Naive thymus-derived CD4-positive, alpha-beta T cell (primary cell): ENCODE measurements at regions not wholly inside any gene's neighbourhood (a gene's known extent, or its start where the extent isn't known, plus 50 kb on each side); places are given as distances from the start of the nearest gene placed in this dataset.

Experiments
- ATAC-seq: fragments of 150-1000 bp; cut with Tn5 transposase; 2 replicates; pipeline ENCODE4 v1.10.0; 2021; ENCODE audit warnings: mild to moderate bottlenecking, moderate library complexity
- CTCF ChIA-PET: fragments of 350-600 bp; sonication (Branson Sonifier 250); formaldehyde crosslinking; loops from one replicate; lab custom pipeline; 2021; ENCODE audit warnings: antibody characterized with exemption; lab: Charles Lee
- POLR2A ChIA-PET: fragments of 350-600 bp; sonication (Branson Sonifier 250); formaldehyde crosslinking; loops from one replicate; lab custom pipeline; 2021; ENCODE audit warnings: antibody characterized with exemption, inconsistent platforms; lab: Charles Lee
- DNase-seq, 9 donors: peaks; one replicate each; pipeline versions ENCODE4 v3.0.0 to v3.0.0-alpha.2; 2020 to 2022; ENCODE audit warnings: mixed read lengths in 1 of 9
- H3K27ac ChIP-seq: one replicate; pipeline ENCODE4 v1.7.0; 2013; ENCODE audit warnings: mild to moderate bottlenecking, low read depth, low read length, moderate library complexity
- H3K27me3 ChIP-seq, 2 donors: one replicate each; pipeline ENCODE4 v1.7.0; 2013; ENCODE audit warnings: low read length in 2 of 2, mild to moderate bottlenecking in 2 of 2, moderate library complexity in 2 of 2; ENCODE audit not compliant: control insufficient read depth in 2 of 2, insufficient read depth in 2 of 2
- H3K36me3 ChIP-seq, 3 experiments: 1 replicate in 2 of 3; 2 replicates in 1 of 3; pipeline ENCODE4 v1.7.0; 2013; ENCODE audit warnings: low read length in 3 of 3, mild to moderate bottlenecking in 3 of 3, moderate library complexity in 1 of 3; ENCODE audit not compliant: insufficient read depth in 3 of 3, control insufficient read depth in 2 of 3
- H3K4me1 ChIP-seq, 2 donors: one replicate each; pipeline ENCODE4 v1.7.0; 2013; ENCODE audit warnings: low read length in 2 of 2, mild to moderate bottlenecking in 2 of 2, moderate library complexity in 1 of 2; ENCODE audit not compliant: control insufficient read depth in 2 of 2, insufficient read depth in 2 of 2
- H3K4me3 ChIP-seq: 2 replicates; pipeline ENCODE4 v1.7.0; 2013; ENCODE audit warnings: mild to moderate bottlenecking, low read length
- H3K9me3 ChIP-seq, 3 experiments: 1 replicate in 2 of 3; 2 replicates in 1 of 3; pipeline ENCODE4 v1.7.0; 2013; ENCODE audit warnings: low read length in 3 of 3; ENCODE audit not compliant: control insufficient read depth in 2 of 3
- H3K27ac Mint-ChIP-seq, 9 donors: one replicate each; pipeline ENCODE4 v1.8.0; 2020 to 2022; ENCODE audit warnings: mixed read lengths in 9 of 9, mild to moderate bottlenecking in 8 of 9, moderate library complexity in 5 of 9, inconsistent platforms in 2 of 9
- H3K27me3 Mint-ChIP-seq, 5 donors: one replicate each; pipeline ENCODE4 v1.8.0; 2021 to 2022; ENCODE audit warnings: mixed read lengths in 5 of 5, mild to moderate bottlenecking in 1 of 5
- H3K36me3 Mint-ChIP-seq, 5 donors: one replicate each; pipeline ENCODE4 v1.8.0; 2020 to 2022; ENCODE audit warnings: mixed read lengths in 5 of 5, mild to moderate bottlenecking in 3 of 5, inconsistent platforms in 1 of 5
- H3K4me1 Mint-ChIP-seq, 7 donors: one replicate each; pipeline ENCODE4 v1.8.0; 2020 to 2022; ENCODE audit warnings: mixed read lengths in 7 of 7, mild to moderate bottlenecking in 3 of 7, inconsistent platforms in 1 of 7
- H3K4me3 Mint-ChIP-seq, 10 donors: one replicate each; pipeline ENCODE4 v1.8.0; 2020 to 2022; ENCODE audit warnings: mild to moderate bottlenecking in 10 of 10, mixed read lengths in 10 of 10, moderate library complexity in 6 of 10, inconsistent platforms in 2 of 10
- H3K9me3 Mint-ChIP-seq, 11 donors: one replicate each; pipeline ENCODE4 v1.8.0; 2020 to 2022; ENCODE audit warnings: mixed read lengths in 11 of 11, mild to moderate bottlenecking in 4 of 11, inconsistent platforms in 1 of 11, moderate library complexity in 1 of 11
- intact Hi-C, 2 donors: fragments of 100-400 bp; cut with micrococcal nuclease; formaldehyde crosslinking; loops; one replicate each; pipeline ENCODE4 v1.15.1; 2023

DNA sequence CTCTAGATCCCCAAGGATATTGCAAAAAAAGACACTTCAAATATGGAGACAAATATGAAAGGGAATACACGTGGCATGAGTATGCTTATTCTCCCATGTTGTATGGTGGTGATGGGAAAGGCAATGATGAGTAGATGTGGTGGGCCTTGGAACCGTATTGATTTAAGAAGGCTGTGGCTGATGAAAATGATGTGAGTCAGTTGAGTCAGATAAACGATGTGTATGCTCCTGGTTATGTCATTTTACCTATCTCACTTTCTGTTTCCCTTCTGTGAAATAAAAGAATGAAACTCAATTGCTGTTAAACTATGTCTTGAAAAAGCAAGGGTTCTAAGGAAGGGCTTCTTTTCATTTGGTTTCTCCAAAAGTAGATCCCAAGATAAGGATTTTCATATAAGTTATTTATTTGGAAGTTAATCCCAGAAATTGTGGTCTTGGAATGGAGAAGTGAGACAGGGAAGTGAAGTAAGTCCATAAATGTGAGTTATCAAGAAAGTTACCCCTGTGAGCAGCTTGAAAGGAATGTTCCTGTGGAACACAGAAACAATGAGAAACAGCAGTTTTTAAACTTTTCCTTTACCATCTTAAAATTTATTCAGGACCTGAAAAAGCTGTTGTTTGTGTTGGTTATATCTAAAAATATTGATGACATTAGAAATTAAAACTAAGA is 292.0 kb downstream of the DUSP10 start:
- intact Hi-C loops, result no loop called here
- Mint-ChIP-seq H3K27me3 (peaks cover 5 to 31% (median 25%) of the 10 kb centered on the region in 5 donors), H3K4me3 (peak overlapping the region in 1 of 10 donors; percentile 21), H3K9me3 (peaks cover 0 to 8% (median 0%) of the 10 kb centered on the region in 11 donors), H3K27ac (no peak overlapping the region), H3K4me1 (peaks cover 0 to 6% (median 0%) of the 10 kb centered on the region in 7 donors), H3K36me3 (peaks cover 0 to 2% (median 0%) of the 10 kb centered on the region in 5 donors)
- no peak overlapping the region for H3K4me3 ChIP-seq
- DNase-seq (no peak), ATAC-seq (no peak)
- no peaks in the 10 kb centered on the region for H3K27me3 ChIP-seq
- POLR2A ChIA-PET, result no interaction called here
- no peak overlapping the region for H3K27ac ChIP-seq
- no peaks in the 10 kb centered on the region for H3K36me3 ChIP-seq
- H3K9me3 ChIP-seq, result no peaks in the 10 kb centered on the region
- H3K4me1 ChIP-seq, result no peaks in the 10 kb centered on the region
- CTCF ChIA-PET, result no interaction called here

DNA sequence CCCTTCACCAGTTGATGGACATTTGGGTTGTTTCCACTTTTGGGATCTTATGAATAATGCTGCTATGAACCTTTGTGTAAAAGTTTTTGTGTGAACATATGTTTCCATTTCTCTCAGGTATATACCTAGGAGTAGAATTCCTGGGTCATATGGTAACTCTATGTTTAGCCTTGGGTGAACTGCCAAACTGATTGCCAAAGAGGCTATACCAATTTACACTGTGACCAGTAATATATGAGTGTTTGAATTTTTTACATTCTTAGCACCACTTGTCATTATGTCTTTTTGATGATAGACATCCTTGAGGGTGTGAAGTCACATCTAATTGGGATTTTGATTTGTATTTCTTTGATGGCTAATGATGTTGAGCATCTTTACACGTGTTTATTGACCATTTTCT is 290.1 kb downstream of the DUSP10 start:
- CTCF ChIA-PET, result no interaction called here

DNA sequence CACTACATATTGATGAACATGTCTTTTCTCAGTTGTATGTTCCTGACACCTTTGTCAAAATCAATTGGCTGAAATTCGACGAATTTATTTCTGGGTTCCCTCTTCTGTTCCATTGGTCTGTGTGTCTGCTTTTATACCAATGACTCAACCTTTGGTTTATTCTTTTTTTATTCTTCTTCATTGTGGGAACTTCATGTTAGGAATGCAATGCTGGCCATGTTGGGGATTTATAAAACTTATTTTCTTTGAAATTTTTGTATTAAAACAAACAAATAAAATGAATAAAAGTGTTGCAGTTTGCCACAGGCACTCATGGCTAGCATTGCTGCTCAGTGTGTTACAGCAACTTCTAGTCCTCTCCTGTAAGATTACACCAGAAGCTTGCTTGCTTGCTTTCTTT is 287.8 kb downstream of the DUSP10 start:
- Mint-ChIP-seq H3K27ac (no peak overlapping the region), H3K36me3 (peaks cover 0 to 2% (median 0%) of the 10 kb centered on the region in 5 donors), H3K4me3 (no peak overlapping the region), H3K27me3 (peaks cover 16 to 31% (median 26%) of the 10 kb centered on the region in 5 donors), H3K4me1 (peaks cover 0 to 6% (median 0%) of the 10 kb centered on the region in 7 donors), H3K9me3 (peaks cover 0 to 9% (median 0%) of the 10 kb centered on the region in 11 donors)
- POLR2A ChIA-PET, result no interaction called here
- Histone ChIP-seq H3K27me3 (no peaks in the 10 kb centered on the region), H3K4me1 (no peaks in the 10 kb centered on the region), H3K36me3 (no peaks in the 10 kb centered on the region), H3K9me3 (no peaks in the 10 kb centered on the region), H3K4me3 (no peak overlapping the region), H3K27ac (no peak overlapping the region)
- no peak for DNase-seq
- no peak for ATAC-seq
- intact Hi-C loops, result no loop called here
- CTCF ChIA-PET, result no interaction called here

More for the DNA sequence above, 290.1 kb downstream of the DUSP10 start:
- Mint-ChIP-seq H3K36me3 (peaks cover 0 to 2% (median 0%) of the 10 kb centered on the region in 5 donors), H3K27me3 (peaks cover 7 to 28% (median 24%) of the 10 kb centered on the region in 5 donors), H3K9me3 (peaks cover 0 to 8% (median 0%) of the 10 kb centered on the region in 11 donors), H3K4me3 (no peak overlapping the region), H3K4me1 (peaks cover 0 to 6% (median 0%) of the 10 kb centered on the region in 7 donors), H3K27ac (no peak overlapping the region)
- no peak for DNase-seq
- intact Hi-C loops, result no loop called here
- H3K4me1 ChIP-seq, result no peaks in the 10 kb centered on the region
- no peak overlapping the region for H3K4me3 ChIP-seq
- H3K9me3 ChIP-seq, result no peaks in the 10 kb centered on the region
- no peaks in the 10 kb centered on the region for H3K27me3 ChIP-seq
- H3K27ac ChIP-seq, result no peak overlapping the region
- POLR2A ChIA-PET, result no interaction called here
- no peaks in the 10 kb centered on the region for H3K36me3 ChIP-seq
- no peak for ATAC-seq

DNA sequence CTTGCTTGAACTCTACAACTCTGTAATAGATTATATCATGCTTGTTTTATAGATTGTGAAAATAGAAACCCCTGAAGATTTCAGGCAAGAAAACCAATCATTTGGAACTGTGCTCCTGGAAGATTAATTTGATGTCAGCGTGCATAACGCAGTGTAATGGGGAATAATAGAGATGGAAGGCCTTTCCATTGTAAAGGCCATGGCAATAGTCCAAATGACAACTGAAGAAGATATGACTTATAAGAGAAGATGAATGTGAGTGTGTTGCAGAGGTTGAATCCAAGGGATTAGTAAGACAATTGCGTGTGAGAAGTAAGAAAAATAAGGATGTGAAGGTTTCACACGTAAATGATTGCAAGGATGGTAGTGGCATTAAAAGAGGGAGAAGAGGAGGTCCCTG is 285.0 kb downstream of the DUSP10 start:
- Mint-ChIP-seq H3K27ac (no peak overlapping the region), H3K4me1 (no peaks in the 10 kb centered on the region), H3K27me3 (peaks cover 18 to 36% (median 31%) of the 10 kb centered on the region in 5 donors), H3K4me3 (no peak overlapping the region), H3K9me3 (peaks cover 0 to 6% (median 0%) of the 10 kb centered on the region in 11 donors), H3K36me3 (no peaks in the 10 kb centered on the region)
- intact Hi-C loops, result no loop called here
- no peak overlapping the region for H3K27ac ChIP-seq
- ChIA-PET POLR2A (no interaction called here), CTCF (no interaction called here)
- no peaks in the 10 kb centered on the region for H3K9me3 ChIP-seq
- no peaks in the 10 kb centered on the region for H3K36me3 ChIP-seq
- DNase-seq (no peak), ATAC-seq (no peak)
- no peaks in the 10 kb centered on the region for H3K27me3 ChIP-seq
- H3K4me1 ChIP-seq, result no peaks in the 10 kb centered on the region
- no peak overlapping the region for H3K4me3 ChIP-seq

DNA sequence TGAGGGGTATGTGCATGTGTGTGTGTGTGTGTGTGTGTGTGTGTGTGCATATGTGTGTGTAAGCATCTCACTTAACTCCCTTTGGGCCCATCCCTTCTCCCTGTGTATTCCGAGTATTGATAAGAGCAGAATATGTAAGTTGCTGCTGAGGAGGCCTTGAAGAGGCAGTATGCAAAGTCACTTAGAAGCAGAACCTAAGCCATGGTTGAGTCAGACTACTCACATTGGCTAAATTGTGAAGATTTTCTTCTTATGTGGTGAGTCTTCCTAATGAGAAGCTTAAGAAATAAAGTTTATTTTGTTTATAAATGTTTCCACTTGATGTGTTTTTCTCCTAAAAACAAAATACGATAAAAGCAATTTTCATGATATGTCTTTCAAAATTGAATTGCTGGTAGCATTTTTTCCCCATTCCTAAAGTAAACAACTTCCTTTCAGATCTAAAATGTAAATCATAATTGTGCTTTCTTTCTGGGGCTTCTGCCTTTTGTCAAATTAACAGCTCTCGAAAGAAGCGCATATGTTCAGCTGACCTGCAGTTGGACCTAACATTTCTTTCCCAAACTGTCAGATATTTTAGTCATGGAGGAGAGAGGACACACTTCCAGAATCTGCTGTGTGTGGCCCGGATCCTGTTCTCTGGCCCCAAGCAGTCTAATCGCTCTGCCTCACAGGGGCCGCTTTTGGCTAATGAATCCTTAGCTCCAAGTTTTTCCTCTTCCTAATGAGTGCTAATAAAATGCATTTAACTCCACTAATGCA is 284.0 kb downstream of the DUSP10 start:
- CTCF ChIA-PET, result interaction anchor here (0.6 kb wide), 2 partner anchors 108 to 428 kb away, joined by 3 read pairs; no protein-coding TSS in a partner anchor
- H3K27me3 ChIP-seq, result no peaks in the 10 kb centered on the region
- Mint-ChIP-seq H3K9me3 (peaks cover 0 to 2% (median 0%) of the 10 kb centered on the region in 11 donors), H3K27ac (no peak overlapping the region), H3K27me3 (peaks cover 15 to 31% (median 27%) of the 10 kb centered on the region in 5 donors), H3K4me1 (no peaks in the 10 kb centered on the region), H3K36me3 (no peaks in the 10 kb centered on the region), H3K4me3 (no peak overlapping the region)
- no peaks in the 10 kb centered on the region for H3K4me1 ChIP-seq
- no peak for DNase-seq
- H3K4me3 ChIP-seq, result no peak overlapping the region
- intact Hi-C loops, result no loop called here
- no peak for ATAC-seq
- H3K9me3 ChIP-seq, result no peaks in the 10 kb centered on the region
- POLR2A ChIA-PET, result no interaction called here
- no peaks in the 10 kb centered on the region for H3K36me3 ChIP-seq
- no peak overlapping the region for H3K27ac ChIP-seq

DNA sequence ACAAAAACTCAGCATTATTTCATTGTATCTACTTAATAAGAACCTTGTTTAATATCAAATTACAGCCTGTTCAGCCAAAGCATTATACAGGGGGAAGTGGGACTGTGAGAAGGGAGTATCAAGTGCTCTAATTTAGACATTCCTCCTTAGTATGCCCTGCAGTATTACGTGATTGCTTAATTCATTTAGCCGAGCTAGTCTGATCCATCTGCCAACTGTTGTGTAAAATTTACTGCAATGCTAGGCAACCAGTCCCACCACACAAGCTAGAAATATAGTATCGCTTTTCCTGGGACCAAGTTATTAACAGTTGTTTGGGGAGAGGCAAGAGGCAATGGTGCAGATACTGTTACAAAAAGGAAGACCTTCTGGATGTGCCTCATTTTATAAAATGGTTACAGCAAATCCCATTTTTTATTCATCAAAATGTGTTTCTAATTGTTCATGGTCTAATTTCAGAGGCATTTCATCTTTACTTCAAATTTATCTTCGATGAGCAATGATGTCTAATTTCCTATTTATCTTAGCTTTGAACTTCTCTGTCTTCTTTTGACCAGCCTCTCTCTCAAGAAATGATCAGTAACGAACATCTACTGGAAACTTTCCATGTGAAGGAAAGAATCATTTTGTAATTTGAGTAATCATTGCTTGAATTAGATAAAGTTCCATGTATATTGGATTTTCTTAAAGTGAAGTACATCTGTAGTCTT is 283.3 kb downstream of the DUSP10 start:
- H3K4me3 Mint-ChIP-seq, result no peak overlapping the region
- H3K9me3 Mint-ChIP-seq, result peaks cover 0 to 2% (median 0%) of the 10 kb centered on the region in 11 donors
- H3K36me3 Mint-ChIP-seq, result no peaks in the 10 kb centered on the region
- no peaks in the 10 kb centered on the region for H3K4me1 ChIP-seq
- intact Hi-C loops, result no loop called here
- H3K4me3 ChIP-seq, result no peak overlapping the region
- peaks cover 10 to 31% (median 22%) of the 10 kb centered on the region in 5 donors for H3K27me3 Mint-ChIP-seq
- H3K27me3 ChIP-seq, result no peaks in the 10 kb centered on the region
- ChIA-PET POLR2A (no interaction called here), CTCF (no interaction called here)
- H3K9me3 ChIP-seq, result no peaks in the 10 kb centered on the region
- H3K4me1 Mint-ChIP-seq, result no peaks in the 10 kb centered on the region
- H3K27ac ChIP-seq, result no peak overlapping the region
- no peak overlapping the region for H3K27ac Mint-ChIP-seq
- DNase-seq (no peak), ATAC-seq (no peak)
- H3K36me3 ChIP-seq, result no peaks in the 10 kb centered on the region
